M059J (cell line): ENCODE measurements at regions not wholly inside any gene's neighbourhood (a gene's known extent, or its start where the extent isn't known, plus 50 kb on each side); places are given as distances from the start of the nearest gene placed in this dataset.

Experiments
- DNase-seq: peaks from one replicate; pipeline ENCODE4 v3.0.0-alpha.2; 2012; ENCODE audit warnings: low read depth

GRCh38 chr10:118107040-118107439, 60.3 kb upstream of the RAB11FIP2 start:
- DNase-seq, result peak; percentile 3

- peak; percentile 12 for DNase-seq
Observed at GRCh38 chr10:118106426-118106825, 59.7 kb upstream of the RAB11FIP2 start.

- DNase-seq, result no peak
Observed at GRCh38 chr10:118102121-118102520, 55.4 kb upstream of the RAB11FIP2 start.

GRCh38 chr10:118101501-118101900, 54.8 kb upstream of the RAB11FIP2 start:
- no peak for DNase-seq
